Heart right ventricle (tissue), 16 donors: ENCODE measurements at regions not wholly inside any gene's neighbourhood (a gene's known extent, or its start where the extent isn't known, plus 50 kb on each side); places are given as distances from the start of the nearest gene placed in this dataset.

Experiments
- ATAC-seq, 8 donors: fragments of 200-7000 bp; cut with Tn5 transposase; one replicate each; pipeline ENCODE4 v1.9.1; 2020; ENCODE audit warnings: mild to moderate bottlenecking in 8 of 8, moderate library complexity in 8 of 8, moderate number of reproducible peaks in 1 of 8
- DNase-seq, 2 donors: peaks; one replicate each; pipeline ENCODE4 v3.0.0-alpha.2; 2020
- H3K27ac ChIP-seq, 10 donors: fragments of 200-600 bp; sonication (generic) in 2 of 10; one replicate each; pipeline versions ENCODE4 v1.5.0 to v1.8.0; 2020 to 2022; ENCODE audit warnings: mild to moderate bottlenecking in 3 of 10
- H3K27me3 ChIP-seq, 7 donors: fragments of 200-600 bp; one replicate each; pipeline ENCODE4 v1.8.0; 2021 to 2022; ENCODE audit warnings: mild to moderate bottlenecking in 2 of 7
- H3K36me3 ChIP-seq, 9 donors: fragments of 200-600 bp; sonication (generic) in 1 of 9; one replicate each; pipeline versions ENCODE4 v1.5.0 to v1.8.0; 2020 to 2022; ENCODE audit warnings: mild to moderate bottlenecking in 2 of 9
- H3K4me1 ChIP-seq, 9 donors: fragments of 200-600 bp; sonication (generic) in 1 of 9; one replicate each; pipeline versions ENCODE4 v1.5.0 to v1.8.0; 2020 to 2022; ENCODE audit warnings: mild to moderate bottlenecking in 4 of 9
- H3K4me3 ChIP-seq, 10 donors: fragments of 200-600 bp; sonication (generic) in 2 of 10; one replicate each; pipeline versions ENCODE4 v1.5.0 to v1.8.0; 2020 to 2022; ENCODE audit warnings: mild to moderate bottlenecking in 7 of 10, moderate library complexity in 2 of 10
- H3K9me3 ChIP-seq, 11 donors: fragments of 200-600 bp in 10 of 11; sonication (generic) in 2 of 11; one replicate each; pipeline versions ENCODE4 v1.5.0 to v1.8.0; 2013 to 2022; ENCODE audit warnings: mild to moderate bottlenecking in 2 of 11, control low read depth in 1 of 11, moderate library complexity in 1 of 11
- WGBS, 2 donors: extraction: QIAGEN DNeasy Blood & Tissue Kit; methylation state at CpG; one replicate each; pipeline ENCODE4 v1.1.7; 2013; ENCODE audit warnings: inconsistent platforms in 1 of 2; 5-methylcytosine and 5-hydroxymethylcytosine counted together
- intact Hi-C, 10 donors: fragments of 100-400 bp; cut with DNase I; formaldehyde crosslinking; loops; one replicate each; pipeline versions ENCODE4 v1.11.1 to v1.14.2; 2022
- TF ChIP-seq, protein P1 (sequence below), 9 donors: fragments of 200-600 bp; sonication (generic) in 2 of 9; IDR thresholded peaks; one replicate each; pipeline versions ENCODE4 v1.5.0 to v1.8.0; 2021 to 2022; ENCODE audit warnings: antibody characterized with exemption in 9 of 9, mild to moderate bottlenecking in 5 of 9, moderate library complexity in 1 of 9
- donor health status: Arrhythmogenic right ventricular cardiomyopathy.
- donor health status: ischemic (EF 13 %, LVEDD 7.1; RV severe dilation, severe dysfunction).
- donor health status: healthy with polysubstance abuse.
- donor health status: DM: no; HTN: yes; CAD: no.
- donor health status: DM: no; HTN: no; CAD: no.
- donor health status: ischemic (EF 25% LVEDD 6.9; RV normal size, moderate dysfunction).
- donor health status: ischemic (EF 25% LVEDD 5.7; RV mildly dilated, moderate dysfunction).
- donor health status: healthy.
- donor health status: DM: yes; HTN: yes; CAD: no.
- donor health status: Ischemic cardiomyopathy.
- donor health status: ischemic (EF 35%, LVEDD 5.7; RV mildly dilated, moderate dysfunction).
- donor health status: nonischemic (EF 11% LVEDD 7.7; RV severe dilation, severe dysfunction).
- donor health status: DM: yes; HTN: yes; CAD: no.
- donor health status: PGD.
- donor health status: ischemic (EF 29% LVEDD 5.4; RV normal size, mild dysfunction).
- donor health status: nonischemic (EF 23%, LVEDD 6.1; RV moderate dilation, normal function).

DNA sequence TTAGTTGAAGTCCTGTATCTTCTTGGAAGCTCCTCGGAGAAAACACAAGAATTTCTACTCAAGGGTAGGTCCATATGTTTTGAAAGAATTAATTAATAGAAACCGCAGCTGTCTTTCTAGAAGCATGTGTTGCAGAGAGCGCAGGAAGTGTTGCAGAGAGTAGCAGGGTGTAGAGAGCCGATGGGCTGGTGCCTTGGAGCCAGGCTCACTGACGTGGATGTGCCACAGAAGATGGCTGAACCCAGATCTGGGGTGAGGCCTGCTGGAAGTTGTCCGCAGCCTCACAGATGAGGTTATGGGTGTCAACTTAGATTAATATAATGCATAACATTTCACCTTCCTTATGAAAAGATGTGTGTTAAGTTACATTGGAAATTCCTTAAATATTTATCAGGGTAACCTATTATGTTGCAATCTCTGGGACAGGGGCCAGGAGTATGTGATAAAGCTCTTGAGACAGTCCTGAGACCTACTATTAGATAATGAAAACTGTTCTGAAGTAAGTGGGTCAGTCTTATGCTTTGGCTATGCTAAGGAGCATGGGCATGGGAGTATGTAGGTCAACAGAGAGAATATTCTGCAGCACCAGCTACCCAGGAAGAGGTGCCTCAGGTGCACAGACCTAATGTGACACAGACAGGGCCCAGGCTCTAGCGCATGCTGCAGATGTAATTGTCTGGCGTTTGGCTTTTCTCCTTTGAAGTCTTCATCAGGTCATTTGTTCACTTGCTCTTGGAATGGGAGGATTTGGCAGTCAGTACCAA lies 973.3 kb downstream of the BCL11B start:
- intact Hi-C loops, result no loop called here
- no peak overlapping the region for H3K27ac ChIP-seq
- TF ChIP-seq, protein P1, sequence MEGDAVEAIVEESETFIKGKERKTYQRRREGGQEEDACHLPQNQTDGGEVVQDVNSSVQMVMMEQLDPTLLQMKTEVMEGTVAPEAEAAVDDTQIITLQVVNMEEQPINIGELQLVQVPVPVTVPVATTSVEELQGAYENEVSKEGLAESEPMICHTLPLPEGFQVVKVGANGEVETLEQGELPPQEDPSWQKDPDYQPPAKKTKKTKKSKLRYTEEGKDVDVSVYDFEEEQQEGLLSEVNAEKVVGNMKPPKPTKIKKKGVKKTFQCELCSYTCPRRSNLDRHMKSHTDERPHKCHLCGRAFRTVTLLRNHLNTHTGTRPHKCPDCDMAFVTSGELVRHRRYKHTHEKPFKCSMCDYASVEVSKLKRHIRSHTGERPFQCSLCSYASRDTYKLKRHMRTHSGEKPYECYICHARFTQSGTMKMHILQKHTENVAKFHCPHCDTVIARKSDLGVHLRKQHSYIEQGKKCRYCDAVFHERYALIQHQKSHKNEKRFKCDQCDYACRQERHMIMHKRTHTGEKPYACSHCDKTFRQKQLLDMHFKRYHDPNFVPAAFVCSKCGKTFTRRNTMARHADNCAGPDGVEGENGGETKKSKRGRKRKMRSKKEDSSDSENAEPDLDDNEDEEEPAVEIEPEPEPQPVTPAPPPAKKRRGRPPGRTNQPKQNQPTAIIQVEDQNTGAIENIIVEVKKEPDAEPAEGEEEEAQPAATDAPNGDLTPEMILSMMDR (IDR thresholded peaks at IDR 0.05), result no peak

DNA sequence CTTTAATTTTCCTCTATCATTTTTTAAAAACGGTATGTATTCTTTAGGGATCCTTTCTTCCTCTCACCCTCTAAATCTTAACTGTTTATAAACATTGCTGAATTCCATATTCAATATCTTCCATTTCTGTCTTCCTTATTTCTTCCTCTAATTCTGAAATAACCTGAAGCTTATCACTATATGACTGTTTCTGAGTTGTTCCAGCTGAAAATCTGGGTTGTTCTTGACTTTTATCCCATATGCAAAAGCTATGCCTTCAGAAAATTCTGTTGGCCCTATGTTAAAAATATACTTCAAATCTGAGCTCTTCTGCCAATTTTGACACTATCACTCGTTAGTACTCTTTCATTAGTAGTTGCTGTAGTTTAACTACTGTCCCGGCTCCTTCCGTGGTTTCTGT lies 970.3 kb downstream of the BCL11B start:
- TF ChIP-seq, protein P1 (IDR thresholded peaks at IDR 0.05), result no peak
- no peak overlapping the region for H3K4me3 ChIP-seq
- no peaks in the 10 kb centered on the region for H3K9me3 ChIP-seq
- DNase-seq (no peak), ATAC-seq (no peak)
- H3K4me1 ChIP-seq, result no peaks in the 10 kb centered on the region
- WGBS, 2 donors, result 64 to 70% methylated on average over 4 of the region's 4 CpGs
- H3K36me3 ChIP-seq, result no peaks in the 10 kb centered on the region
- intact Hi-C loops, result no loop called here
- no peak overlapping the region for H3K27ac ChIP-seq
- peaks cover 0 to 13% (median 0%) of the 10 kb centered on the region in 7 donors for H3K27me3 ChIP-seq

More for the DNA sequence above, 973.3 kb downstream of the BCL11B start:
- Histone ChIP-seq H3K36me3 (no peaks in the 10 kb centered on the region), H3K4me3 (no peak overlapping the region), H3K27me3 (peaks cover 0 to 4% (median 0%) of the 10 kb centered on the region in 7 donors), H3K4me1 (no peaks in the 10 kb centered on the region), H3K9me3 (no peaks in the 10 kb centered on the region)
- DNase-seq (no peak), ATAC-seq (no peak)
- WGBS, 2 donors, result 83 to 84% methylated on average over 8 of the region's 8 CpGs

DNA sequence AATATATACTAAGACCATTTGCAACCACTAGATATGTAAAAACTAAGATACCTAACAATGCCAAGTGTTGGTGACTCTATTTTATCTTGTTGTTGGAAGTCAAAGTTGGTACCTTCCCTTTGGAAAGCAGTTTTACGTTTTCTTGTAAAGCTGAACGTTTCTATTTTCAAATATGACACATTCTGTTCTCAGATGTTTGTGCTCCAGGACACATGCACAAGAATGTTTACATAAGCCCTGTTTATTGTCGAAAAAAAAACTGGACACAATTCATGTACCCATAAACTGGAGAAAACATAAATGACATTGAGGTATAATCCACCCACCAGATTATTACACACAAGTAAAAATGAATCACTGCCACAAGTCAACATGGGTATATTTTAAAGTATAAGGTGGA lies 967.4 kb downstream of the BCL11B start:
- Histone ChIP-seq H3K9me3 (no peaks in the 10 kb centered on the region), H3K27me3 (peaks cover 0 to 16% (median 0%) of the 10 kb centered on the region in 7 donors), H3K4me3 (no peak overlapping the region), H3K4me1 (no peaks in the 10 kb centered on the region), H3K36me3 (no peaks in the 10 kb centered on the region), H3K27ac (no peak overlapping the region)
- ATAC-seq (no peak), DNase-seq (no peak)
- intact Hi-C loops, result no loop called here
- WGBS, 2 donors, result 67 to 71% methylated on average over 3 of the region's 3 CpGs
- TF ChIP-seq, protein P1 (IDR thresholded peaks at IDR 0.05), result no peak

DNA sequence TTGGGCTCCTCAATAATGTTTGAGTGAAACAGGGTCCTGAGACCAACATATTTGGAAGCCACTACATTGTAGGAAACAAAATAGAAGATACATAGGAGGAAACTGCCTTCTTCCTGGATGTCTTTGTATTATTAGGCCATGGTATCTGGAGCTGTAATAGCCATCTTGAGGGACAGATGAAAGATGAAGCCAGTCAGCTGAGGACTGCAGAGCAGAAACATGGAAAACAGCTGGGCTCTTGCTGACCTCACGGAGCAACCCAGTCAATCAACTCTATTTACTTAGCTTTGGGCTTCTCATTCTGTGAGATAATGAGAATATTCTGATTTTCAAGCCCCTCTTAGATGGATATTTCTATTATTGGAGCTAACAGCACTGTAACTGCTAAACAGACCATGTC lies 962.4 kb downstream of the BCL11B start:
- Histone ChIP-seq H3K9me3 (no peaks in the 10 kb centered on the region), H3K4me3 (no peak overlapping the region), H3K27ac (no peak overlapping the region), H3K4me1 (no peaks in the 10 kb centered on the region), H3K27me3 (peaks cover 0 to 5% (median 0%) of the 10 kb centered on the region in 7 donors), H3K36me3 (no peaks in the 10 kb centered on the region)
- no peak for DNase-seq
- 17 to 48% methylated on average over 1 of the region's 1 CpG for WGBS, 2 donors
- TF ChIP-seq, protein P1 (IDR thresholded peaks at IDR 0.05), result no peak
- ATAC-seq, result no peak
- intact Hi-C loops, result no loop called here
